Smooth muscle cell (in vitro differentiated cells): ENCODE measurements at regions not wholly inside any gene's neighbourhood (a gene's known extent, or its start where the extent isn't known, plus 50 kb on each side); places are given as distances from the start of the nearest gene placed in this dataset.

Source experiments
- DNase-seq: peaks from one replicate; lab custom pipeline; 2025; ENCODE audit not compliant: unreplicated experiment; lab: John Stamatoyannopoulos, UW
- H2AFZ ChIP-seq: fragments of 200-600 bp; sonication (generic); 2 replicates; pipeline ENCODE4 v1.6.0; 2016; ENCODE audit warnings: antibody characterized with exemption, low read depth, mild to moderate bottlenecking
- H3F3A ChIP-seq: fragments of 200-600 bp; sonication (generic); 2 replicates; pipeline ENCODE4 v1.6.0; 2017; ENCODE audit warnings: antibody characterized with exemption, low read depth
- H3K27ac ChIP-seq: fragments of 200-600 bp; sonication (generic); 2 replicates; pipeline ENCODE4 v1.5.1; 2016; ENCODE audit warnings: low read depth, mild to moderate bottlenecking
- H3K27me3 ChIP-seq: fragments of 200-600 bp; sonication (generic); 2 replicates; pipeline ENCODE4 v1.6.1; 2016; ENCODE audit warnings: low read depth, mild to moderate bottlenecking
- H3K36me3 ChIP-seq: fragments of 200-600 bp; sonication (generic); 2 replicates; pipeline ENCODE4 v1.5.1; 2016; ENCODE audit warnings: low read depth
- H3K4me1 ChIP-seq: fragments of 200-600 bp; sonication (generic); 2 replicates; pipeline ENCODE4 v1.5.1; 2016; ENCODE audit warnings: low read depth
- H3K4me2 ChIP-seq: fragments of 200-600 bp; sonication (generic); 2 replicates; pipeline ENCODE4 v1.6.0; 2016; ENCODE audit warnings: mild to moderate bottlenecking
- H3K4me3 ChIP-seq: fragments of 200-600 bp; sonication (generic); 2 replicates; pipeline ENCODE4 v1.5.1; 2016; ENCODE audit warnings: mild to moderate bottlenecking
- H3K79me2 ChIP-seq: fragments of 200-600 bp; sonication (generic); 2 replicates; pipeline ENCODE4 v1.6.0; 2016; ENCODE audit warnings: low read depth, mild to moderate bottlenecking
- H3K9ac ChIP-seq: fragments of 200-600 bp; sonication (generic); 2 replicates; pipeline ENCODE4 v1.6.0; 2016; ENCODE audit warnings: low read depth
- H3K9me3 ChIP-seq: fragments of 200-600 bp; sonication (generic); replicated peaks from 2 replicates; pipeline ENCODE4 v1.5.1; 2016; ENCODE audit warnings: low read depth
- H4K20me1 ChIP-seq: fragments of 200-600 bp; sonication (generic); 2 replicates; pipeline ENCODE4 v1.6.0; 2016; ENCODE audit warnings: low read depth
- CTCF ChIP-seq: fragments of 200-600 bp; sonication (generic); IDR thresholded peaks from 2 replicates; pipeline ENCODE4 v1.5.1; 2017; ENCODE audit warnings: borderline replicate concordance, mild to moderate bottlenecking, antibody characterized with exemption; ENCODE audit not compliant: insufficient read depth, poor library complexity, severe bottlenecking
- WGBS: methylation state at CpG from one replicate; pipeline ENCODE4 v1.1.7; 2016; ENCODE audit warnings: low lambda C conversion rate; 5-methylcytosine and 5-hydroxymethylcytosine counted together

DNA sequence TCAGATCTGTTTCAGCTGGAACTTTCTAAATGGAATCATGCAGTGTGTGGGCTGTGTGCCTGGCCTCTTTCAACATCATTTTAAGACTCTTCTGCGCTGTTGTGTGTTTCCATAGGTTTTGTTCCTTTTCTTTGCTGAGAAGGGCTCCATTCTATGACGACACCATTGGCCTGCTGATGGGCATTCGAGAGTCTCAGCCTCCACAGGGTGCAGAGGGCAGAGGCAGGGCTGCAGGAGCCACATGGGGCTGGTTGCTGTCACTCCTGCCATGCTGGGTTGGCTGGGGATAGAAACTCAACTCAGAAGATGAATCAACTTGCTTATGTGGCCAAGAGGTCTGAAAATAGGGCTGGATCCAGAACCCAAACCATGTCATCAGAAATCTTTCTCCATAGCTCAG, 68.5 kb upstream of the SLCO4A1 start:
- Histone ChIP-seq H3K79me2 (no peaks in the 10 kb centered on the region), H4K20me1 (no peaks in the 10 kb centered on the region), H3K4me1 (no peaks in the 10 kb centered on the region), H3K9ac (no peak overlapping the region), H3K9me3 (no peaks in the 10 kb centered on the region), H3F3A (no peaks in the 10 kb centered on the region), H3K36me3 (no peaks in the 10 kb centered on the region), H3K27me3 (peaks cover 5% of the 10 kb centered on the region), H3K27ac (no peak overlapping the region), H2AFZ (no peak overlapping the region), H3K4me2 (no peak overlapping the region), H3K4me3 (no peak overlapping the region)
- no peak for DNase-seq
- WGBS, result 64% methylated on average over 3 of the region's 3 CpGs
- no peak for TF ChIP-seq CTCF

DNA sequence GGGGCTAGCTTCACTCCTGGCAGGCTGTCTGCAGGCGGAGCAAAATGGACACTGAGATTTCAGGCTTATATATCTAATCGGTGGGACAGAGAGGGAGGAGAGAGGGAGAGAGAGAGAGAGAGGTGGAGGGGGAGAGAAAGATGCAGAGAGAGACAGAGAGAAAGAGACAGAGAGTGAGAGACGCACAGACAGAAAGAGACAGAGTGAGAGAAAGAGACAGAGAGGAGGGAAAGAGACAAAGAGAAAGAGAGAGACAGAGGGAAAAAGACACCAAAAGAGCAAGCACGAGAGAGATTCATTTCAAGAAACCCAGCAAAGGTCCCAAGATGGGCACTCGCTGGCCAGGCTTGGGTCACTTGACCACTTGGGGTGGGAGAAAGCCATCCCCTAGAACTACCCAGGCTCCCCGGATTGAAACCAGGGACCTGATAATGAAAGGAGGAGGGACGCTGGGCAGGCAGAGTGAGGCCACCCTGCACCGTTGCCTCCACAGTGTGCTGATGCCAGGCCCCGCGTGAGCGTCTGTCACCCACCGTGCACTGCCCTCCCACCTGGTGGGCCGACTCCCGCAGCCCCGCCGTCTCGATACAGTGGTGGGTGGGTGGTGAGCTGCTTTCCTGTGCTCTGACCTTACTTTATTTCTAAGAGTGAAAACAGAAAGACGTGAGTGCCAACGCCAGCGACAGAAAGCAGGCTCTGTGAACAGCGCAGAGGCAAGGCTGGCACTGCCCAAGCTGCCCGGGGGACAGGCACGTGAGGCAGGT, 67.9 kb upstream of the SLCO4A1 start:
- Histone ChIP-seq H3F3A (no peaks in the 10 kb centered on the region), H3K36me3 (no peaks in the 10 kb centered on the region), H3K27me3 (peaks cover 5% of the 10 kb centered on the region), H2AFZ (no peak overlapping the region), H3K27ac (no peak overlapping the region), H3K4me2 (no peak overlapping the region), H3K9ac (no peak overlapping the region), H3K9me3 (no peaks in the 10 kb centered on the region), H3K4me3 (no peak overlapping the region), H3K79me2 (no peaks in the 10 kb centered on the region), H4K20me1 (no peaks in the 10 kb centered on the region), H3K4me1 (no peaks in the 10 kb centered on the region)
- TF ChIP-seq CTCF, result no peak
- no peak for DNase-seq
- 84% methylated on average over 23 of the region's 23 CpGs for WGBS

- Histone ChIP-seq H3K79me2 (no peaks in the 10 kb centered on the region), H2AFZ (no peak overlapping the region), H3K4me1 (no peaks in the 10 kb centered on the region), H3K27ac (no peak overlapping the region), H3K4me2 (no peak overlapping the region), H3K4me3 (no peak overlapping the region), H3K36me3 (no peaks in the 10 kb centered on the region), H3F3A (no peaks in the 10 kb centered on the region), H3K9me3 (no peaks in the 10 kb centered on the region), H3K9ac (no peak overlapping the region), H3K27me3 (peaks cover 8% of the 10 kb centered on the region), H4K20me1 (no peaks in the 10 kb centered on the region)
- no peak for DNase-seq
- 86% methylated on average over 23 of the region's 23 CpGs for WGBS
- no peak for TF ChIP-seq CTCF
Measured at GRCh38 chr20:62575976-62576722, 66.2 kb upstream of the SLCO4A1 start.
